Transverse colon (tissue), 4 donors: ENCODE measurements at regions not wholly inside any gene's neighbourhood (a gene's known extent, or its start where the extent isn't known, plus 50 kb on each side); places are given as distances from the start of the nearest gene placed in this dataset.

Source experiments
- DNase-seq: peaks from one replicate; pipeline ENCODE4 v3.0.0-alpha.2; 2019
- H3K27ac ChIP-seq, 4 donors: fragments of 200-600 bp; sonication (generic); 2 replicates each; pipeline ENCODE4 v1.5.1; 2016 to 2018; ENCODE audit warnings: inconsistent platforms in 4 of 4
- H3K27me3 ChIP-seq: fragments of 200-600 bp; sonication (generic); 2 replicates; pipeline ENCODE4 v1.5.1; 2017; ENCODE audit warnings: inconsistent platforms
- H3K36me3 ChIP-seq, 4 donors: fragments of 200-600 bp; sonication (generic); 2 replicates each; pipeline ENCODE4 v1.5.1; 2017 to 2019; ENCODE audit warnings: inconsistent platforms in 4 of 4
- H3K4me1 ChIP-seq, 4 donors: fragments of 200-600 bp; sonication (generic); 2 replicates each; pipeline ENCODE4 v1.5.1; 2017 to 2020; ENCODE audit warnings: inconsistent platforms in 4 of 4
- H3K4me3 ChIP-seq, 4 donors: fragments of 200-600 bp; sonication (generic); 1 replicate in 1 of 4; 2 replicates in 3 of 4; pipeline versions ENCODE4 v1.5.1 to v1.6.1; 2017 to 2019; ENCODE audit warnings: inconsistent platforms in 4 of 4
- H3K9me3 ChIP-seq, 2 donors: fragments of 200-600 bp; sonication (generic); 2 replicates each; pipeline ENCODE4 v1.5.1; 2017 to 2019; ENCODE audit warnings: inconsistent platforms in 2 of 2
- EP300 ChIP-seq: sonication (generic); formaldehyde crosslinking; IDR thresholded peaks from one replicate; pipeline ENCODE4 v1.6.1; 2017; ENCODE audit warnings: antibody characterized with exemption, low read depth
- POLR2A ChIP-seq: fragments of 450-650 bp; IDR thresholded peaks from one replicate; pipeline ENCODE4 v1.6.1; 2016; ENCODE audit warnings: antibody characterized with exemption, mild to moderate bottlenecking, moderate library complexity
- POLR2AphosphoS5 ChIP-seq, 3 donors: sonication (generic); formaldehyde crosslinking; IDR thresholded peaks; one replicate each; pipeline ENCODE4 v1.6.1; 2016; ENCODE audit warnings: antibody characterized with exemption in 3 of 3
- WGBS, 2 donors: methylation state at CpG; one replicate each; pipeline ENCODE4 v1.1.5; 2018; ENCODE audit warnings: low coverage in 1 of 2; 5-methylcytosine and 5-hydroxymethylcytosine counted together
- in situ Hi-C, 4 donors: fragments of 200-750 bp; cut with MboI; loops; one replicate each; pipeline versions ENCODE4 v1.15.0 to v1.15.1; 2017; ENCODE audit warnings: low sequenced_read_pairs in 3 of 4, low pct_ligation_motif_present in 1 of 4, low pct_unique_long_range_greater_than_20kb in 1 of 4
- intact Hi-C: fragments of 100-400 bp; cut with DNase I; formaldehyde crosslinking; loops from one replicate; pipeline ENCODE4 v1.15.1; 2023; ENCODE audit warnings: low total_unique reads
- TF ChIP-seq, protein P1 (sequence below), 5 experiments: fragments of 200-600 bp in 3 of 5; fragments of 450-650 bp in 2 of 5; sonication (generic) in 3 of 5; IDR thresholded peaks; 1 replicate in 2 of 5; 2 replicates in 3 of 5; pipeline ENCODE4 v1.5.1; 2016 to 2017; ENCODE audit warnings: antibody characterized with exemption in 5 of 5, inconsistent platforms in 3 of 5, mild to moderate bottlenecking in 2 of 5, moderate library complexity in 1 of 5

DNA sequence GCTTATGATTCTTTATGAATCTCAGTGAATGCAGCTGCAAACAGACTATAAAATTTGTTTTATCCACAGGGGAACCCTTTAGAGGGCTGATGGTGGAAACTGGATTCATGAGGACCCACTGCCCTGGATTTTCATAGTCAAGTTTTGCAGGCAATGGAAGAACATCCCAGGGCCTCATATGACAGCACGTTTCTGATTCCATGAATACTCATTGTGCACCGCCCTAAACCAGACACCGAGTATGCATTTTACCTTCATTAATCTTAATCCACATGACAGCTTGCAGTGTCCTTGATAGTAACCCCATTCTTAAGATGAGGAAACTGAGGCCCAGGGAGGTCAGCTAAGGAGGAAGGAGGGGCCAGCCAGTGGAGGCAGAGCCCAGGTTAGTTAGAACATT lies 270.4 kb downstream of the PREX1 start:
- in situ Hi-C loops = no loop called here
- intact Hi-C loops = no loop called here
- no peaks in the 10 kb centered on the region for H3K27me3 ChIP-seq
- H3K9me3 ChIP-seq = no peaks in the 10 kb centered on the region
- no peak for DNase-seq
- no peaks in the 10 kb centered on the region for H3K4me1 ChIP-seq
- 77% methylated on average over 3 of the region's 3 CpGs; no CpG with 5 or more reads in 1 of the 2 donors for WGBS, 2 donors
- TF ChIP-seq POLR2A = no peak
- TF ChIP-seq EP300 = no peak
- TF ChIP-seq POLR2AphosphoS5 (IDR thresholded peaks at IDR 0.05) = no peak
- TF ChIP-seq, protein P1, sequence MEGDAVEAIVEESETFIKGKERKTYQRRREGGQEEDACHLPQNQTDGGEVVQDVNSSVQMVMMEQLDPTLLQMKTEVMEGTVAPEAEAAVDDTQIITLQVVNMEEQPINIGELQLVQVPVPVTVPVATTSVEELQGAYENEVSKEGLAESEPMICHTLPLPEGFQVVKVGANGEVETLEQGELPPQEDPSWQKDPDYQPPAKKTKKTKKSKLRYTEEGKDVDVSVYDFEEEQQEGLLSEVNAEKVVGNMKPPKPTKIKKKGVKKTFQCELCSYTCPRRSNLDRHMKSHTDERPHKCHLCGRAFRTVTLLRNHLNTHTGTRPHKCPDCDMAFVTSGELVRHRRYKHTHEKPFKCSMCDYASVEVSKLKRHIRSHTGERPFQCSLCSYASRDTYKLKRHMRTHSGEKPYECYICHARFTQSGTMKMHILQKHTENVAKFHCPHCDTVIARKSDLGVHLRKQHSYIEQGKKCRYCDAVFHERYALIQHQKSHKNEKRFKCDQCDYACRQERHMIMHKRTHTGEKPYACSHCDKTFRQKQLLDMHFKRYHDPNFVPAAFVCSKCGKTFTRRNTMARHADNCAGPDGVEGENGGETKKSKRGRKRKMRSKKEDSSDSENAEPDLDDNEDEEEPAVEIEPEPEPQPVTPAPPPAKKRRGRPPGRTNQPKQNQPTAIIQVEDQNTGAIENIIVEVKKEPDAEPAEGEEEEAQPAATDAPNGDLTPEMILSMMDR (IDR thresholded peaks at IDR 0.05) = no peak
- no peak overlapping the region for H3K27ac ChIP-seq
- no peak overlapping the region for H3K4me3 ChIP-seq
- H3K36me3 ChIP-seq = no peaks in the 10 kb centered on the region

DNA sequence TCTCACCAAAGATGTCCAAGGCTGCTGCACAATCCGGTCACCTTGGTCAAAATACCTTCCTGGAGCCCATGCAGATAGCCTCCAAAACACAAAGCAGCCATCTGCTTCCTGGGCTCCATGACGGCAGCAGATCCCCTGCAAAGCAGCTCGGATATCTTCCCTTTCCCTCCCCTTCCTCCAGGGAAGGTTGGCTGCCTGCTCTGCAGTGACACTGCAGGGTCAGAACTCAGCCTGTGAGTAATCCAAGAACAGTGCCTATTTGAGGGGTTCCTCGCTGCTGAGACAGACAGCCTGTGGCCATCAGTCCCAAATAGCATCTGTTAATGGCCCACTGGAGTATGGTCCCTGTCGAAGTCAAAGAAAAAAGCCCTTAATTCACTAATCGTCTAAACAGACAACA lies 270.8 kb downstream of the PREX1 start:
- no peak for DNase-seq
- H3K27me3 ChIP-seq = no peaks in the 10 kb centered on the region
- no peak overlapping the region for H3K4me3 ChIP-seq
- 55 to 60% methylated on average over 2 to 6 of the region's 6 CpGs for WGBS, 2 donors
- no peaks in the 10 kb centered on the region for H3K36me3 ChIP-seq
- no peak for TF ChIP-seq POLR2AphosphoS5 (IDR thresholded peaks at IDR 0.05)
- TF ChIP-seq, protein P1 (IDR thresholded peaks at IDR 0.05) = no peak
- TF ChIP-seq EP300 = no peak
- TF ChIP-seq POLR2A = no peak
- H3K27ac ChIP-seq = no peak overlapping the region
- H3K4me1 ChIP-seq = no peaks in the 10 kb centered on the region
- no peaks in the 10 kb centered on the region for H3K9me3 ChIP-seq
- intact Hi-C loops = no loop called here
- in situ Hi-C loops = no loop called here

DNA sequence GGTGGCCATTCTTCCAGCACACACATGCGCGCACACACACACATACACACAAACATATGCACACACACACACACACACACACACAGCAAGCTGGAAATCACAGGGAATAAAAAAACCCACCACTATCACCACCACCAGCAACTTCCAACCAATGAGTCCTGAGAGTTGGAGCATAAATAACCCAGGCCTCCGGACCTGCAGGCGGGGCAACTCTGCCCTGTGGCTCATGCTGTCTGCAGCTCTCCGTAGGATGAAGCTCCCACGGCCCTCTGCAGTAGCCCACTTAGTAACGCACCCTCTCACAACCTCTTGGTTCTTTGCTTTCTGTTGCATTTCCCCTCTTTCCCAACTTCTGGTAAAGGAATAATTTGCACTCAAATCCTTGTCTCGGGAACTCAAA lies 275.2 kb downstream of the PREX1 start:
- no peak overlapping the region for H3K4me3 ChIP-seq
- WGBS, 2 donors = 88% methylated on average over 8 of the region's 8 CpGs; no CpG with 5 or more reads in 1 of the 2 donors

DNA sequence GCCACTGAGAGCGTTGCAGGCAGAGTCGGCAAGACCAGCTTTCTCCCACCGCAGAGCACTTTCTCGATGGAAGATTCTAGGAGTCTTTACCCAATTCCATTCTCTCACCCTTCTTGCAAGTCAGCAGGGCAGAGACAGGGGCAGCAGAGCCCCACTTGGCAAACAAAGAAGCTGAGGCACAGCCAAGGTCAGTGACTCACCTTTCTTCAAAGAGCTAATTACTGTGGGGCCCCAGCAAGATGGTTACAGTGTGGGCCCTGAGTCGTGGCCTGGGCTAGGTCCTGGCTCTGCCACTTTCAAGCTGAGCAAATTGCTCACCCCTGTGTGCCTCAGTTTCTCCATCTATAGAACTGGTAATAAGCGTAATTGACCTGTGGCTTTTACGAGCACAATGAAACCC lies 277.0 kb downstream of the PREX1 start:
- Histone ChIP-seq H3K9me3 (no peaks in the 10 kb centered on the region), H3K27me3 (no peaks in the 10 kb centered on the region), H3K36me3 (no peaks in the 10 kb centered on the region), H3K4me1 (no peaks in the 10 kb centered on the region), H3K4me3 (no peak overlapping the region), H3K27ac (no peak overlapping the region)
- intact Hi-C loops = no loop called here
- TF ChIP-seq, protein P1 (IDR thresholded peaks at IDR 0.05) = no peak
- TF ChIP-seq POLR2A (no peak), POLR2AphosphoS5 (IDR thresholded peaks at IDR 0.05) (no peak), EP300 (no peak)
- no peak for DNase-seq
- 83% methylated on average over 7 of the region's 7 CpGs; no CpG with 5 or more reads in 1 of the 2 donors for WGBS, 2 donors
- in situ Hi-C loops = no loop called here

More for the DNA sequence above, 275.2 kb downstream of the PREX1 start:
- no peaks in the 10 kb centered on the region for H3K27me3 ChIP-seq
- TF ChIP-seq POLR2AphosphoS5 (IDR thresholded peaks at IDR 0.05) = no peak
- TF ChIP-seq POLR2A = no peak
- TF ChIP-seq EP300 = no peak
- TF ChIP-seq, protein P1 (IDR thresholded peaks at IDR 0.05) = no peak
- H3K4me1 ChIP-seq = no peaks in the 10 kb centered on the region
- no peak overlapping the region for H3K27ac ChIP-seq
- intact Hi-C loops (no loop called here), in situ Hi-C loops (no loop called here)
- no peak for DNase-seq
- H3K9me3 ChIP-seq = no peaks in the 10 kb centered on the region
- no peaks in the 10 kb centered on the region for H3K36me3 ChIP-seq
